ENCODE measurements at regions not wholly inside any gene's neighbourhood (a gene's known extent, or its start where the extent isn't known, plus 50 kb on each side); places are given as distances from the start of the nearest gene placed in this dataset.
"Not testable (repeated sequence)": the region's sequence is repeated elsewhere in the genome, so short reads cannot be mapped to it uniquely, and the experiment has no call there.

DNA sequence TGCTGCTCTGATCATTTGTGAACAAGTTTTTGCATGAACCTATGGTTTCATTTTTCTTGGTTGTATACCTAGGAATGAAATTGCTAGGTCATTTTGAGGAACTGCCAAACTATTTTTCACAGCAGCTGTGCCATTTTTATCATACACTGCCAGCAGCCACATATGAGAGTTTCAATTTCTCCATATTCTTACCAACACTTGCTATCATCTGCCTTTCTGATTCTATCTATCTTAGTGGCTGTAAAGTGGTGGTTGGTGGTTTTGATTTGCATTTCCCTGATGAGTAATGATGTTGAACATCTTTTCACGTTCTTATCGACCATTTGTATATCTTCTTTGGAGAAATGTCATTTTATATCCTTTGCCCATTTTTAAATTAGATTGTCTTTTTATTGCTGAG is 146.1 kb downstream of the C12orf75 start:
- intact Hi-C loops (cut with DNase I, micrococcal nuclease) = no loop called here
- H3K9me3 Mint-ChIP-seq = no peaks in the 10 kb centered on the region
- H3K36me3 ChIP-seq (ENCODE audit: insufficient read depth, low read length) = no peaks in the 10 kb centered on the region
- H3K9me3 ChIP-seq (ENCODE audit: control insufficient read depth in 1 of 2, insufficient read depth in 1 of 2, low read length in 2 of 2) = no peaks in the 10 kb centered on the region
- H3K27ac Mint-ChIP-seq = no peak overlapping the region
- ATAC-seq (ENCODE audit: poor library complexity) = no peak
- H3K27me3 ChIP-seq (ENCODE audit: control insufficient read depth in 1 of 2, insufficient read depth in 2 of 2, low read length in 2 of 2) = peaks cover 0 to 9% of the 10 kb centered on the region in 2 experiments
- ChIA-PET POLR2A (no interaction called here), CTCF (no interaction called here)
- DNase-seq = no peak
- no peaks in the 10 kb centered on the region for H3K4me1 ChIP-seq (ENCODE audit: insufficient read depth, low read length)
- TF ChIP-seq, protein P1, sequence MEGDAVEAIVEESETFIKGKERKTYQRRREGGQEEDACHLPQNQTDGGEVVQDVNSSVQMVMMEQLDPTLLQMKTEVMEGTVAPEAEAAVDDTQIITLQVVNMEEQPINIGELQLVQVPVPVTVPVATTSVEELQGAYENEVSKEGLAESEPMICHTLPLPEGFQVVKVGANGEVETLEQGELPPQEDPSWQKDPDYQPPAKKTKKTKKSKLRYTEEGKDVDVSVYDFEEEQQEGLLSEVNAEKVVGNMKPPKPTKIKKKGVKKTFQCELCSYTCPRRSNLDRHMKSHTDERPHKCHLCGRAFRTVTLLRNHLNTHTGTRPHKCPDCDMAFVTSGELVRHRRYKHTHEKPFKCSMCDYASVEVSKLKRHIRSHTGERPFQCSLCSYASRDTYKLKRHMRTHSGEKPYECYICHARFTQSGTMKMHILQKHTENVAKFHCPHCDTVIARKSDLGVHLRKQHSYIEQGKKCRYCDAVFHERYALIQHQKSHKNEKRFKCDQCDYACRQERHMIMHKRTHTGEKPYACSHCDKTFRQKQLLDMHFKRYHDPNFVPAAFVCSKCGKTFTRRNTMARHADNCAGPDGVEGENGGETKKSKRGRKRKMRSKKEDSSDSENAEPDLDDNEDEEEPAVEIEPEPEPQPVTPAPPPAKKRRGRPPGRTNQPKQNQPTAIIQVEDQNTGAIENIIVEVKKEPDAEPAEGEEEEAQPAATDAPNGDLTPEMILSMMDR (IDR thresholded peaks at IDR 0.05) = no peak
- no peak overlapping the region for H3K4me3 ChIP-seq (ENCODE audit: low read length)
- no peaks in the 10 kb centered on the region for H3K36me3 Mint-ChIP-seq (ENCODE audit: low read depth)
- H3K4me1 Mint-ChIP-seq (ENCODE audit: low read depth) = no peaks in the 10 kb centered on the region
- H3K27me3 Mint-ChIP-seq = peaks cover 19% of the 10 kb centered on the region
- no peak overlapping the region for H3K27ac ChIP-seq (ENCODE audit: low read depth in 1 of 2, low read length in 2 of 2)
- H3K4me3 Mint-ChIP-seq = no peak overlapping the region

DNA sequence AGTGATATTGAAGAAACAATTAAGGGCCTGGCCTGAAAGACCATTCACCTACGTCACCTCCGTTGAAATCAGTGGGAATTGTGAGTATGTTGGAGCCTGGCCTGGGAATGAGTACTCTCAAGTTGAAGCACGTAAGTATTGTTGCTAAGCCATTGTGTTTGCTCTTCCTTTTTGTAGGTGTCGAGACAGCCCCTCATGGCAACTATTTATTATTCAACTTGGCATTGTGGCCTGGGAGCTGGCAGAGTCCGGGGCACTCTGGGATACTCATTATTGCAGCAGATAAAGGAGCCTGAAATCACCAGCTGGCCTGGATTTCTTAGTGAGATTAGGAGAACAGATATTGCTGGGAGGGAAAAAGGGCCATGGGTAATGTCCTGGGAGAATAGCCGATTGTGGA is 147.4 kb downstream of the C12orf75 start:
- H3K36me3 Mint-ChIP-seq (ENCODE audit: low read depth) = no peaks in the 10 kb centered on the region
- Histone ChIP-seq H3K27me3 (ENCODE audit: control insufficient read depth in 1 of 2, insufficient read depth in 2 of 2, low read length in 2 of 2) (peaks cover 0 to 9% of the 10 kb centered on the region in 2 experiments), H3K27ac (ENCODE audit: low read depth in 1 of 2, low read length in 2 of 2) (no peak overlapping the region), H3K4me3 (ENCODE audit: low read length) (no peak overlapping the region), H3K36me3 (ENCODE audit: insufficient read depth, low read length) (no peaks in the 10 kb centered on the region), H3K9me3 (ENCODE audit: control insufficient read depth in 1 of 2, insufficient read depth in 1 of 2, low read length in 2 of 2) (no peaks in the 10 kb centered on the region), H3K4me1 (ENCODE audit: insufficient read depth, low read length) (no peaks in the 10 kb centered on the region)
- ChIA-PET POLR2A (no interaction called here), CTCF (no interaction called here)
- no peak for DNase-seq
- no peaks in the 10 kb centered on the region for H3K4me1 Mint-ChIP-seq (ENCODE audit: low read depth)
- ATAC-seq (ENCODE audit: poor library complexity) = no peak
- intact Hi-C loops (cut with DNase I, micrococcal nuclease) = no loop called here
- H3K4me3 Mint-ChIP-seq = no peak overlapping the region
- TF ChIP-seq, protein P1 (IDR thresholded peaks at IDR 0.05) = no peak
- H3K27ac Mint-ChIP-seq = no peak overlapping the region
- H3K27me3 Mint-ChIP-seq = peaks cover 19% of the 10 kb centered on the region
- H3K9me3 Mint-ChIP-seq = no peaks in the 10 kb centered on the region

DNA sequence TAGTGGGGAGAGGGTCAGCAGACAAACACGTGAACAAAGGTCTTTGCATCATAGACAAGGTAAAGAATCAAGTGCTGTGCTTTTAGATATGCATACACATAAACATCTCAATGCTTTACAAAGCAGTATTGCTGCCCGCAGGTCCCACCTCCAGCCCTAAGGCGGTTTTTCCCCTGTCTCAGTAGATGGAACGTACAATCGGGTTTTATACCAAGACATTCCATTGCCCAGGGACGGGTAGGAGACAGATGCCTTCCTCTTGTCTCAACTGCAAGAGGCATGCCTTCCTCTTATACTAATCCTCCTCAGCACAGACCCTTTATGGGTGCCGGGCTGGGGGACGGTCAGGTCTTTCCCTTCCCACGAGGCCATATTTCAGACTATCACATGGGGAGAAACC is 148.3 kb downstream of the C12orf75 start:
- H3K36me3 Mint-ChIP-seq (ENCODE audit: low read depth); H3K4me1 ChIP-seq (ENCODE audit: insufficient read depth, low read length); H3K9me3 ChIP-seq (ENCODE audit: control insufficient read depth in 1 of 2, insufficient read depth in 1 of 2, low read length in 2 of 2); H3K36me3 ChIP-seq (ENCODE audit: insufficient read depth, low read length); ATAC-seq (ENCODE audit: poor library complexity); H3K27me3 ChIP-seq (ENCODE audit: control insufficient read depth in 1 of 2, insufficient read depth in 2 of 2, low read length in 2 of 2); intact Hi-C loops (cut with DNase I, micrococcal nuclease); H3K27ac ChIP-seq (ENCODE audit: low read depth in 1 of 2, low read length in 2 of 2); H3K4me1 Mint-ChIP-seq (ENCODE audit: low read depth); H3K9me3 Mint-ChIP-seq; DNase-seq; POLR2A ChIA-PET; H3K4me3 Mint-ChIP-seq; CTCF ChIA-PET; H3K27ac Mint-ChIP-seq; H3K4me3 ChIP-seq (ENCODE audit: low read length): not testable (repeated sequence)
- H3K27me3 Mint-ChIP-seq = peaks cover 15% of the 10 kb centered on the region

DNA sequence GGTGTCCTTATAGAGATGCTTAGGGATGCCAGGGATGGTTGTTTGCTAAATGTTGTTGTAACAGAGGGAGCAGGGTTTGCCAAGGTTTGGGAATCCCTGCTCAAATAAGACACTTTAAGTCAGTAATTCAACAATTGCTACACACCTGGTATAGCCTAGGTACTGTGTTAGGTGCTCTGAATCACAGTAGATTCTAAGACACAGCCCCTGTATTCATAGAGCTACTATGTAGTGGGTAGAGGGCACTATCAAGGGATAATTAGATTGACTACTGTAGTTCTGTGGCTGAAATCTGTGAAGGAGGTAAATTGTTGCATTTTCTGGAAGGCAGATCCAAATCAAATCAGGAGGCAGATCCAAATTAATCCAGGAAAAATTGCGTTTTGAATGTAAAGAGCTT is 149.2 kb downstream of the C12orf75 start:
- intact Hi-C loops (cut with DNase I, micrococcal nuclease) = no loop called here
- ChIA-PET POLR2A (no interaction called here), CTCF (no interaction called here)
- Mint-ChIP-seq H3K9me3 (no peaks in the 10 kb centered on the region), H3K27ac (no peak overlapping the region), H3K27me3 (peaks cover 6% of the 10 kb centered on the region), H3K4me1 (ENCODE audit: low read depth) (no peaks in the 10 kb centered on the region), H3K4me3 (no peak overlapping the region), H3K36me3 (ENCODE audit: low read depth) (no peaks in the 10 kb centered on the region)
- no peaks in the 10 kb centered on the region for H3K4me1 ChIP-seq (ENCODE audit: insufficient read depth, low read length)
- no peak for DNase-seq
- TF ChIP-seq, protein P1 (IDR thresholded peaks at IDR 0.05) = no peak
- ATAC-seq (ENCODE audit: poor library complexity) = no peak
- peaks cover 0 to 1% of the 10 kb centered on the region in 2 experiments for H3K27me3 ChIP-seq (ENCODE audit: control insufficient read depth in 1 of 2, insufficient read depth in 2 of 2, low read length in 2 of 2)
- no peak overlapping the region for H3K27ac ChIP-seq (ENCODE audit: low read depth in 1 of 2, low read length in 2 of 2)
- no peaks in the 10 kb centered on the region for H3K36me3 ChIP-seq (ENCODE audit: insufficient read depth, low read length)
- H3K9me3 ChIP-seq (ENCODE audit: control insufficient read depth in 1 of 2, insufficient read depth in 1 of 2, low read length in 2 of 2) = no peaks in the 10 kb centered on the region
- H3K4me3 ChIP-seq (ENCODE audit: low read length) = no peak overlapping the region

All from CD4-positive, alpha-beta T cell (primary cell).